ENCODE measurements at regions not wholly inside any gene's neighbourhood (a gene's known extent, or its start where the extent isn't known, plus 50 kb on each side); places are given as distances from the start of the nearest gene placed in this dataset.

- Histone ChIP-seq H3K36me3 (ENCODE audit: insufficient read depth, low read length) (no peaks in the 10 kb centered on the region), H3K27me3 (ENCODE audit: insufficient read depth, low read length) (no peaks in the 10 kb centered on the region), H3K27ac (ENCODE audit: low read depth, low read length) (no peak overlapping the region), H3K4me3 (ENCODE audit: insufficient read depth, low read length) (no peak overlapping the region), H4K20me1 (ENCODE audit: insufficient read depth, low read length) (no peaks in the 10 kb centered on the region), H3K79me2 (ENCODE audit: insufficient read depth, low read length) (no peaks in the 10 kb centered on the region), H3K4me1 (ENCODE audit: insufficient read depth, low read length) (no peaks in the 10 kb centered on the region), H3K9me3 (ENCODE audit: low read depth, low read length) (no peaks in the 10 kb centered on the region), H3K4me2 (ENCODE audit: insufficient read depth, low read length) (no peak overlapping the region), H2AFZ (ENCODE audit: low read length) (no peak overlapping the region)
- DNase-seq (ENCODE audit: insufficient read length, low spot score, missing footprints) = no peak
- no peak for TF ChIP-seq CTCF (IDR thresholded peaks at IDR 0.05; ENCODE audit: extremely low read depth, low read depth, low read length)
Measured at GRCh38 chr4:27267970-27268355, 407.3 kb downstream of the STIM2 start.

DNA sequence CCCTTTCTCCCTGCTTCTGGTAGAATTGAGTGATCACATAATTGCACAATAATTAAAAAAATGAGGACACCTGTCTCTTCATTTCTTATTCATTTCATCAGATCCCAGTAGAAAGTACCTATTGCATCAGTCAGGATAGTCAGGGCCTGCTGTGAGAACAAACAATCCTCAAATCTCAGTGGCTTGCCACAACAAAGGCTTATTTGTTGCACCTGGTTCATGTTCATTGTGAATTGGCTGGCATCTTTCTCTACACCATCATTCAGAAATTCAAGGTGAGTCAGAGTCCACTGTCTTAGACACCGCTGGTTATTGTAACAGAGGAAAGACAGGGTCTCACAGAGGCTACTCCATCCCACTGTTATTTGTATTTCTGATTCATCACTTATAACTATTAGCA lies 409.8 kb downstream of the STIM2 start:
- H3K4me3 ChIP-seq (ENCODE audit: insufficient read depth, low read length) = no peak overlapping the region
- no peak overlapping the region for H3K4me2 ChIP-seq (ENCODE audit: insufficient read depth, low read length)
- H2AFZ ChIP-seq (ENCODE audit: low read length) = no peak overlapping the region
- H3K79me2 ChIP-seq (ENCODE audit: insufficient read depth, low read length) = no peaks in the 10 kb centered on the region
- DNase-seq (ENCODE audit: insufficient read length, low spot score, missing footprints) = no peak
- H3K9me3 ChIP-seq (ENCODE audit: low read depth, low read length) = no peaks in the 10 kb centered on the region
- TF ChIP-seq CTCF (IDR thresholded peaks at IDR 0.05; ENCODE audit: extremely low read depth, low read depth, low read length) = no peak
- no peaks in the 10 kb centered on the region for H3K27me3 ChIP-seq (ENCODE audit: insufficient read depth, low read length)
- no peak overlapping the region for H3K27ac ChIP-seq (ENCODE audit: low read depth, low read length)
- H3K4me1 ChIP-seq (ENCODE audit: insufficient read depth, low read length) = no peaks in the 10 kb centered on the region
- no peaks in the 10 kb centered on the region for H3K36me3 ChIP-seq (ENCODE audit: insufficient read depth, low read length)
- no peaks in the 10 kb centered on the region for H4K20me1 ChIP-seq (ENCODE audit: insufficient read depth, low read length)

DNA sequence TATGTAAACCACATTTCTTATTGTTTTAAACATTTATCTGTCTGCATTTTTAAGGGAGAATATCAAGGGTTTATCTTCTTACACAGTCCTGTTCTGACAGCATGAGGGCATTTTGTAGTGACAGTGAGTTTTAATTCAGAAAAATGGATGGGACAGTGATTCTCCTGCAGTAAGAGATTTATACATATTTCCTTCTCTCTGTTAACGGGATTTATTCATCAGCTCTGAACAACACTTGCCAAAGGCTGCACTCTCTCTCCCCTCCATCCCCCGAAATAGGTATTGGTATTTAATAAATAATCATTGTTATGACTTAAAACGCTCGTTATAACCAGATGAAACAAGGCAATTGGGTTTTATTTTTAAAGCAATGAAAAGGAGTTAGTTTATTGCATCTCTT lies 410.9 kb downstream of the STIM2 start:
- Histone ChIP-seq H4K20me1 (ENCODE audit: insufficient read depth, low read length) (no peaks in the 10 kb centered on the region), H3K27ac (ENCODE audit: low read depth, low read length) (no peak overlapping the region), H3K27me3 (ENCODE audit: insufficient read depth, low read length) (no peaks in the 10 kb centered on the region), H3K4me3 (ENCODE audit: insufficient read depth, low read length) (no peak overlapping the region), H2AFZ (ENCODE audit: low read length) (no peak overlapping the region), H3K4me1 (ENCODE audit: insufficient read depth, low read length) (no peaks in the 10 kb centered on the region), H3K36me3 (ENCODE audit: insufficient read depth, low read length) (no peaks in the 10 kb centered on the region), H3K9me3 (ENCODE audit: low read depth, low read length) (no peaks in the 10 kb centered on the region), H3K79me2 (ENCODE audit: insufficient read depth, low read length) (no peaks in the 10 kb centered on the region), H3K4me2 (ENCODE audit: insufficient read depth, low read length) (no peak overlapping the region)
- TF ChIP-seq CTCF (IDR thresholded peaks at IDR 0.05; ENCODE audit: extremely low read depth, low read depth, low read length) = no peak
- peak; percentile 22 for DNase-seq (ENCODE audit: insufficient read length, low spot score, missing footprints)

DNA sequence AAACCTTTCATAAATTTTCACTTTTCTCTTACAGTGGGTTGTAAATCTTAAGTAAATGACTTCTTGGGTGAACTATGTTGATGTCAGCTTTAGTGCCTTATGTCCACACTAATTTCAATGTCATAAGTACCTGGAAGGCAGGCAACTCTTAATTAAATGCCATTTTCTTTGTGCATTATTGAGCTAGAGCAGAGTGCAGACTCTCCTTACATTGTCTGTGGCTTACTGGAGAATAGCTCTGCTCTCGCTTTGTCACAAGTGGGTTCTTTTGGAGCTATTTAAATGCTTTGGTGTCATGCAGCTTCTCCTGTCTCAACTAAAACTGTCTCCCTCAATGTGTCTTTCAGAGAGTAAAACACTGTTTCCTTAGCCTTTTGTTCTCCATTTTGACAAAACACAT lies 411.6 kb downstream of the STIM2 start:
- H3K36me3 ChIP-seq (ENCODE audit: insufficient read depth, low read length) = no peaks in the 10 kb centered on the region
- no peaks in the 10 kb centered on the region for H3K27me3 ChIP-seq (ENCODE audit: insufficient read depth, low read length)
- no peak overlapping the region for H3K4me2 ChIP-seq (ENCODE audit: insufficient read depth, low read length)
- no peak for TF ChIP-seq CTCF (IDR thresholded peaks at IDR 0.05; ENCODE audit: extremely low read depth, low read depth, low read length)
- H3K9me3 ChIP-seq (ENCODE audit: low read depth, low read length) = no peaks in the 10 kb centered on the region
- no peak overlapping the region for H3K4me3 ChIP-seq (ENCODE audit: insufficient read depth, low read length)
- DNase-seq (ENCODE audit: insufficient read length, low spot score, missing footprints) = no peak
- no peaks in the 10 kb centered on the region for H4K20me1 ChIP-seq (ENCODE audit: insufficient read depth, low read length)
- H3K4me1 ChIP-seq (ENCODE audit: insufficient read depth, low read length) = no peaks in the 10 kb centered on the region
- no peaks in the 10 kb centered on the region for H3K79me2 ChIP-seq (ENCODE audit: insufficient read depth, low read length)
- H3K27ac ChIP-seq (ENCODE audit: low read depth, low read length) = no peak overlapping the region
- no peak overlapping the region for H2AFZ ChIP-seq (ENCODE audit: low read length)
